Activated CD8-positive, alpha-beta memory T cell treated with anti-CD3 and anti-CD28 coated beads for 36 hours (primary cell): ENCODE measurements at regions not wholly inside any gene's neighbourhood (a gene's known extent, or its start where the extent isn't known, plus 50 kb on each side); places are given as distances from the start of the nearest gene placed in this dataset.
"Not testable (repeated sequence)": the region's sequence is repeated elsewhere in the genome, so short reads cannot be mapped to it uniquely, and the experiment has no call there.

Source experiments
- CTCF ChIA-PET: fragments of 350-600 bp; sonication (Branson Sonifier 250); formaldehyde crosslinking; loops from one replicate; lab custom pipeline; 2021; ENCODE audit warnings: antibody characterized with exemption; lab: Charles Lee
- POLR2A ChIA-PET: fragments of 350-600 bp; sonication (Branson Sonifier 250); formaldehyde crosslinking; loops from one replicate; lab custom pipeline; 2021; ENCODE audit warnings: antibody characterized with exemption; lab: Charles Lee

DNA sequence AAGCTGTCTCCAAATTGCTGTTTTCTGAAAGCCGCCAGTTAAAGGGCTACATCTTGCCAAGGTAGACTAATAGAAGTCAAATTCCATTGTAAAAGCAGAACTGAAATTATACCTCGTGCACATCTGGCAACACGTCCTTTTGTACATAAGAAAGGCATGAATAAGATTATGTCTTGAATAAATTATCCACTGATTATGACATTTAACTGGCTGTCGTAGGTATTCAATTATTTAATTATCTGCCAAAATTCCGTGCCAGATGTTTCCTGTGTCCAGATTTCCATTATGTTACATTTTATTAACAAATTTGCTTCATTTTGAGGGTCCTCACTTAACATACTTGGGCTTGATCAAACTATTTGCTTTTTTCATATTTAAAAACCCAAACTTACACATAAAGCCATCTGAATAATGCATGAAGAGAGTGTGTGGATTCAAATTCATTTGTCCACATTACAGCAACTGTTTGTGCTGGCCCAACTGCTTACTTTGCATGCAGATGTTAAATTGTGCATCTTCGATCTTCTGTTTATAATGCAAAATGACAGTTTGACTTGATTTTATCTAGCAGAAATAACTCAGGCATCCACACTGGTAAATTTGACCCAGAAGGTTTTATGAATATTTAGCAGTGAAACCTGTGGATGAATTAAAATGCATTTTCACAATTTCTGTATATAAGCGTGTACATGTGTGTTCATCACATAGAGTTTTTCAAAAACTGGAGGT lies 701.5 kb downstream of the ZNF385D start:
- CTCF ChIA-PET, result no interaction called here
- POLR2A ChIA-PET, result no interaction called here

DNA sequence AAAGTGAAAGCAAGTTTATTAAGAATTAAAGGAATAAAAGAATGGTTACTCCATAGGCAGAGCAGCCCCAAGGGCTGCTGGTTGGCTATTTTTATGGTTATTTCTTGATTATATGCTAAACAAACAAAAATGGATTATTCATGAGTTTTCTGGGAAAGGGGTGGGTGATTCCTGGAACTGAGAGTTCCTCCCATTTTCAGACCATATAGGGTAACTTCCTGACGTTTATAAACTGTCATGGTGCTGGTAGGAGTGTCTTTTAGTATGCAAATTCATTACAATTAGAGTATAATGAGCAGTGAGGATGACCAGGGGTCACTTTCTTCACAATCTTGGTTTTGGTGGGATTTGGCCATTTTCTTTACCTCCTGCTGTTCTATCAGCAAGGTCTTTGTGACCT lies 707.9 kb downstream of the ZNF385D start:
- ChIA-PET POLR2A (no interaction called here), CTCF (no interaction called here)

DNA sequence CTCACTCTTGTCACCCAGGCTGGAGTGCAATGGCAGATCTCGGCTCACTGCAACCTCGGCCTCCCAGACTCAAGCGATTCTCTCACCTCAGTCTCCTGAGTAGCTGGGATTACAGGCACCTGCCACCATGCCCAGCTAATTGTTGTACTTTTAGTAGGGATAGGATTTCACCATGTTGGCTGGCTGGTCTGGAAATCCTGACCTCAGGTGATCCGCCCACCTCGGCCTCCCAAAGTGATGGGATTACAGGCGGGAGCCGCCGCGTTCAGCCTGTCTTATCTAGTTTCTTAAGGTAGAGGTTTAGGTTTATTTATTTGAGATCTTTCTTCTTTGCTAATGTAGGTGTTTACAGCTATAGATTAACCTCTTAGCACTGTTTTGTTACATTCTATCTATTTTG lies 708.8 kb downstream of the ZNF385D start:
- ChIA-PET POLR2A (no interaction called here), CTCF (no interaction called here)

DNA sequence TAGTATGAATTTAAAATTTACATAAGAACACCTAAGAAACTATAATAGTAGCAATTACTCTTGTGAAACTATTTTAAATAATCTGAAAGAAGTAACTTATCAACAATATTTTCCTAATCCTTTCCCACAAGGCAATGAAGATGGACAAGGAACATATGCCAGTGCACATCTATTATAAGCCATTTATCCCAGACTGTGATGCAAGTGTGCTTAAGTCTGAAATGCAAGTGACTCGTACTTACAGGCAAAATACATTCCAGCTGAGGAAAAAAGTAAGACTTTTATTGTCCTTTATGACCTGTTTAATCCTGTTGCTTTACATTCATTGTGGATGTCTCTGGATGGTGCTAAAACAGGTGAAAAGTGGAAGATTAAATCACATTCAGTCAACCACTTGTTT lies 709.4 kb downstream of the ZNF385D start:
- POLR2A ChIA-PET, result no interaction called here
- CTCF ChIA-PET, result no interaction called here

DNA sequence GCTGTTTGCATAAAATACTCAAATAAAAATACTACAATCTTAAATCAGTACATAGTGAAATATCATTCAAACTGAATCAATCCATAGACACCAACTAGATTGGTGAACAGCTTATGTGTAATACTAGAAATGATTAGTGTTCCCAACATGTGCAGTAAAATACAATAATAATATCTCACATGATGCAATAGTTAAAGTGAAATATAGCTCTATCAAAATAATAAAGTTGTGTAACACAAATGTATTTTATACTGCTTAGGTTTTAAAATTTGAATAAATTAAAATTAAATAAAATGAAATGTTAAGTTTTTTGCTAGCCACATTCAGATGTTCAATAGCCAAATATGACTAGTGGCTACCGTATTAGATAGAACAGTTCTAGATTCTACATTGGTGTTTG lies 714.1 kb downstream of the ZNF385D start:
- CTCF ChIA-PET, result no interaction called here

DNA sequence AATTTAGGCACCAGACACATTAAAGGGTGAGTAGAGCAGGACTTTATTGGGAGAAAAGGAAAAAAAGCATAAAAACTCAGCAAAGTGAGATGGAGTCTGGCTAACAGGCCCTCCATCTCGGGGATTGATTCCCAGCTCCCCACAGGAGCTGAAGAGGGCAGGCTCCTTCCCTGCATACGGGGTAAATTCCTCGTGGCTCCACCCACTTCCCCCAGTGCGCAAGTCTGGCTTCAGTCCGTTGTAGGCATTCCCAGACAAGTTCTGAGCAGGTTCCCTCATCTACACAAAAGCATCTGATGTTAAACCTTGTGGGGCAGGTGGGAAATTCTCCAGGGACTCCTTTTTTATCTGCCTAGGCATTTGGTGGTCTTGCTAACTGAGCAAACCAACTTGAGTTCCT lies 722.6 kb downstream of the ZNF385D start:
- ChIA-PET POLR2A (no interaction called here), CTCF (no interaction called here)

More for the DNA sequence above, 714.1 kb downstream of the ZNF385D start:
- POLR2A ChIA-PET, result no interaction called here

DNA sequence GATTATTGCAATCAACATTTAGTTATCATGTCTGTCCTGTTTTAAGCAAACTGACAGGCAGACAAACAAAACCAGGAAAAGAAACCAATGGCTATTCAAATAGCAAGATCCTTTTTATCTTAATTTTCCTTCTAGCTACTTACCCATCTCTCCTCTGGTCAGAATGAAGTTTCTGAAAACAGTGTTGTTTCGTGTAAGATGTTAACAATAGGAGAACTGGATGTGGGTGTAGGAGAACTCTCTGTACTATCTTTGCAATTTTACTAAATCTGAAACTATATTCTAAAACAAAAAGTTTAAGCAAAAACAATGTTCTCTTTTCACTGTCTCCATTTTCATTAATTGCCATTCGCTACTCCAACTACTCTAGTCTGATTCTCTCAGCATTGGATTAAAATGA lies 726.4 kb downstream of the ZNF385D start:
- ChIA-PET POLR2A (no interaction called here), CTCF (no interaction called here)

DNA sequence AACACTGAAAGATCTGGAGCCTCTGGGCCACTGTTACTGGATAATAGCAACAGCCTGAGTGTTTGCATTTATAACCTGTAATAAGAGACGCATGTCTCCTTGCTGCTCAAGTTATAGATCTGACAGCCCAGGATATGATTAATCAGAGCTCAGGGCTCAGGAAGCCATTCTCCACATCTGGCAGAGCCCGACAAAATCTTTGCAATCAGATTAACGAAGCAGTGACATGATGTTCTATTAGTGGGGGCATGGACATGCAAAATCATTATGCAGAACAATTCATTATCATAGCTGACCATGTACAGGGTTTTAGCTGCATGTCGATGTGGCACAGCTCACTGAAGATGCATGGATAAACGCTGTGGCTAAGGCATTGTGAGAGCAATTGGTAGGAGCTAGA lies 730.3 kb downstream of the ZNF385D start:
- ChIA-PET CTCF (no interaction called here), POLR2A (no interaction called here)

DNA sequence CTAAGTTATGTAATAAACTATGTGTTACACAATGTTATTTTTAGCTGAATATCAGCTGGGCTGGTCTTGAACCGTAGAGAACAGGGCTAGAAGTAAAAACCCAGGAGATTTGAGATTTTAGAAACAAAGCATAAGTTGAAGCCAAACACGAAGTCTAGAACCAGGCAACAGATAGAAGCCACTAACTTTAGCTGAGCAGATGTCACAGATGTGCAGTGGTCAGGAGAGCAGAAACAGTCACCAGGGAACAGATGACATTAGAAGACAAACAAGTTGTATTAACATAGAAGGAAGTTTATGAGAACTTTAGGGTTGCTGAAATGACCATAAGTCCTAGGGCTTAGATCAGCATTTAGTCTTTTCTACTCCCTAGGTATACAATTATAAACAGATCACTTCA lies 731.0 kb downstream of the ZNF385D start:
- CTCF ChIA-PET, result no interaction called here
- POLR2A ChIA-PET, result no interaction called here

DNA sequence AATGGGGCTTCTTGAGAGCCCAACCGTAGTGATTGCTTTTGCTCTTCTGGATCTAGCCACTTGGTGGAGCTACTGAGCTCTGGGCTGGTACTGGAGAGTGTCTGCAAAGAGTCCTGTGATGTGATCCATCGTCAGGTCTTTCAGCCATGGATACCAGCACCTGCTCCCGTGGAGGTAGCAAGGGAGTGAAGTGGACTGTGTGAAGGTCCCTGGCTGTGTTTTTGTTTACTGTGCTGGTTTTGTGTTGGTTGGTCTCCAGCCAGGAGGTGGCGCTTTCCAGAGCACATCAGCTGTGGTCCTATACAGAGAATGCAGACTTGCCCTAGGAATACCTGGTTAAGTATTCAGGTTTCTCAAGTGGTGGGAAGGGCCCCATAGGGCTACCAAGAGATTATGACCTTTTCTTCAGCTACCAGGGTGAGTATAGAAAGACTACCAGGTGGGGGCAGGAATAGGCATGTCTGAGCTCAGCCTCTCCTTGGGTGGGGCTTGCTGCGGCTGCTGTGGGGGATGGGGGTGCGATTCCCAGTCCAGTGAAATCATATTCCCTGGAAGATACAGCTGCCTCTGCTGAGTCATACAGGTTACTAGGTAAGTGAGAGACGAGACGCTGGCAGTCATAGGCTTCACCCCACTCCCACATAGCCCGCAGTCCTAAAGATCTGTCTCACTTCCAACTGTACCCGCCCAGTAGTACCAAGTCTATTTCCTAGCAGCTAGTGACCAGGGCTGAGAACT lies 733.7 kb downstream of the ZNF385D start:
- ChIA-PET CTCF (no interaction called here), POLR2A (no interaction called here)

DNA sequence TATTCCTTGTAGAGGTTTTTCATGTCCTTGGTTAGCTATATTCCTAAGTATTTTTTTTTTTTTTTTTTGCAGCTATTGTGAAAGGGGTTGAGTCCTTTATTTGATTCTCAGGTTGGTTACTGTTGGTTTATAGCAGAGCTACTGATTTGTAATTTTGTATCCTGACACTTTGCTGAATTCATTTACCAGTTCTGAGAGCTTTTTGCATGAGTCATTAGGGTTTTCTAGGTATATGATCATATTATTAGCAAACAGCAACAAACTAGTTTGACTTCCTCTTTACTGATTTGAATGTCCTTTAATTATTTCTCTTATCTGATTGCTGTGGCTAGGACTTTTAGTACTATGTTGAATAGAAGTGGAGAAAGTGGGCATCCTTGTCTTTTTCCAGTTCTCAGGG lies 737.4 kb downstream of the ZNF385D start:
- POLR2A ChIA-PET, result no interaction called here
- CTCF ChIA-PET, result no interaction called here

DNA sequence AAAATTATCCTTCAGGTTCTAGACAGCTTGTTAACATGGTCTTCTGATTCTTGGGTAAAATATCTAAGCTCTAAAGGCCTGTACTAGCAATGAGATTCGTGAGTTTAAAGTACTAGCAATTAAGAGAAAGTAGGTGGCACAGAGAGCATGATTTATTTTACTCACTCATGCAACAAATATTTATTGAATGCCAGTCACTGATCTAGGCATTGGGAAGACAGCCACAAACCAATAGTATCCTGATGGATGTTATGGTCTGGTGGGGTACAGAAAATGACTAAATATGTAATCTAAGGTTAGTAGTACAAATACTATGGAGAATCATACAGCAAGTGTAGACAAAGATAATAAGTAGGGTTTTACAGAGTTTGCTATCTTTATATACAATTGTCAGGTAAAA lies 751.3 kb downstream of the ZNF385D start:
- POLR2A ChIA-PET, result no interaction called here
- CTCF ChIA-PET, result no interaction called here

DNA sequence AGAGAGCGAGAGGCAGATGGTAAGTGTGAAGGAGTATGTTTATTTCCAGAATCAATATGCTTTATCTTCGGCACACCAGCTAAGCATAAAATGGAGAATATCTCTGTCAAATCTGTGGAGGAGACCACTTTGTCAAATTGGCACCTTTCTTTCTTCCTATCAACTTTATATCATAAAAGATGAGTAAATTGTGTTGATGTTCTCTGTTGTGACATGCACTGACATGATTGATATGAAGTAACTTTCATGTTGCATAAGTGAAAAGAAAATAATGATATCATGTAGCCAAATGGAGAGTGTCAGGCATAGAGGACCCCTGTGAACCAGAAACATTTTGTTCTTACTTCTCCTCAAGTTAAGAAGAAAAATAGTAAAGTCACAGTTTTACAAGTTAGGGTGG lies 753.8 kb downstream of the ZNF385D start:
- ChIA-PET POLR2A (no interaction called here), CTCF (no interaction called here)

DNA sequence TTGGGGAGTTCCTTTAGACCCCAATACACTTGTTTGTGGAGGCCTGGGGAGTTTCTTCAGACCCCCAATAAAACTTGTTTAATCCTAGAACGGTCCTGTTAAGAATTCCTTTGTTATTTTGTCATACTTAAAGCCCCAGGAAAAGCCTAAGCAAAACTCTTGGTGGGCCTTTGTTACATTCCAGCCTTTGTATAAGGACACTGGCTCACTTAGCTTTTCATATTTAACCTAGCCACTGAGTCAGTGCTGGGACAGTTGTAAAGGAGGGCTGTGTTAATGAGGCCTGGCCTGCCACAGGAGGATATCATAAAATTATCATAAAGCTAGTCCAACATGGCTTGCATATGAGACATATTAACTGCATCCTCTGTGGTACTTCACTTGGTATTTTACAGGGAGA lies 760.1 kb downstream of the ZNF385D start:
- POLR2A ChIA-PET, result no interaction called here
- CTCF ChIA-PET, result no interaction called here

DNA sequence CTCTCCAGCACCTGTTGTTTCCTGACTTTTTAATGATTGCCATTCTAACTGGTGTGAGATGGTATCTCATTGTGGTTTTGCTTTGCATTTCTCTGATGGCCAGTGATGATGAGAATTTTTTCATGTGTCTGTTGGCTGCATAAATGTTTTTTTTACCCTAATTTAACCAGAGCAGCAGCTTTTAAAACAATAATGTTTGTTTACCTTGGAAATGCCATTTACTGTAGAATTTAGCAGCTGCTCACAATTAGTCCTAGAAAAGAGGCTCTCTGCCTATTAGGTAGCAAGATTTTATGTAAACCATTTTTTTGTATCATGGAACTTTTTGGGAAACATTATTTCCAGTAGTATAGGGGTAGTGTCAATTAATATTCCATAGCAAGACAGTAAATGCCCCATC lies 761.4 kb downstream of the ZNF385D start:
- CTCF ChIA-PET, result not testable (repeated sequence)

DNA sequence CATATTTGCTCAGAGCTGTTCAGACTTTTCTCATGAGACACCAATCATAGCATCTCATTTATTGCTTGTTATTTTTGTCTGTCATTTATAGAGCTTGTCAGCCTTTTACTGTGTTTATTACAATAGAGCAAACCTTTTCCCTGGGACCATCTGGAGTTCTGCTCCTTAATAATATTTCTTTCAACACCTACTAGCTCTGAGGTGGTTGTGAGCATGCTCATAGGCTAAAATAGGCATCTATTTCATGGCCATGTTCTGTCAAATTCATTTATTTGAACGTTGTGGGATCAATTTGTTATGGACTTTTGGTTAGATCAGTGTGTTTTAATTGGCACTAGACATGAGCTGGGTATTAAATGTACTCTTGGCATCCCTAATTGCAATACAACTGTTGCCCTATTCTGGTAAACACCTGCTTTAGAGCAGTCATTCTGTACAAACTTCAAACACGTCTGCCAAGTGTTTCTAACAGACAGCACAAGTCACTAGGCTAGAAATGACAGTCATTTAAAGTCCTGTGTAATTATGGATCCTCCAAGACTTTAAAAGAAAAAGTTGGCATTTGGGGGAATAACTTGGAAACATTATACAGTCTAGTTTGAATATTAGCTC lies 766.3 kb downstream of the ZNF385D start:
- CTCF ChIA-PET, result no interaction called here
- POLR2A ChIA-PET, result no interaction called here

More for the DNA sequence above, 761.4 kb downstream of the ZNF385D start:
- POLR2A ChIA-PET, result not testable (repeated sequence)

DNA sequence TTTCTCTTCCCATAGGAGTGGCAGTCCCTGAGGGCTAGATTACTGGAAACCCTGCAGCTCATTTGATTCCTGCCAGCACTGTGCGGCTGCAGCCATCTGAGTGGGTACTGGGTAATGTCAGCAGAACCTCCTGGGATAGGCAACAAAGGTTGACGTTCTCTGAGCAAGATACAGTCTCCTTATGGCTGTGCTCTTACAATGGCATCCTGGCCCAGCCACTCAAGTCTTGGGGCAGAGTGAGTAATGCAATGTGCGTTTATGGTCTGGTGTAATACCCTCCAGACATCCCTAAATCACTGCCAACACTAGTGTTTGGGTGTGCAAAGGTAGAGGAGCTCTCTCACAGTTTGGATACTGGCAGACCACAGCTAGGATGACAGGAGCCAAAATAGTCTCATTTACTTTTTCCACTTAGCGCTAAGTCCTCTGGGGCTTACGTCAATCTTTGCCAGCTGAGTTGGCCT lies 775.8 kb downstream of the ZNF385D start:
- ChIA-PET POLR2A (no interaction called here), CTCF (no interaction called here)

DNA sequence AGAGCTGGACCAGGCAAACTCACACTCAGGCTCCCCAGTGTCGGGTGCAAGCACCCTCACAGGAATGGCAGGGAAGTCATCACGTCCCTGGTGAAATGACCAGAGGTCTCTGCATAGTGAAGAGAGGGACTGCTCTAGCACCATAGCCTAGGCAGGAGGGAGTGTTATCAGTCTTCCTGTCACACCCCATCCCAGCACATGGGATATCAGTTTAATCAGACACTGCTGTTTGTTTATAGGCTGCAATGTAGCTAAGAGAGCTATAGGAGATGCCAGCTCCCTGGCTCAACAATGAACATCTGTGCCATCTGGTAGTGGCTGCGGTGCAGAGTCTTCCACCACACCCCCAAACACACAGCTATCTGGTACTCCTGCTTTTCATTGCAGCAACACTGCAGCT lies 776.6 kb downstream of the ZNF385D start:
- ChIA-PET POLR2A (no interaction called here), CTCF (no interaction called here)

DNA sequence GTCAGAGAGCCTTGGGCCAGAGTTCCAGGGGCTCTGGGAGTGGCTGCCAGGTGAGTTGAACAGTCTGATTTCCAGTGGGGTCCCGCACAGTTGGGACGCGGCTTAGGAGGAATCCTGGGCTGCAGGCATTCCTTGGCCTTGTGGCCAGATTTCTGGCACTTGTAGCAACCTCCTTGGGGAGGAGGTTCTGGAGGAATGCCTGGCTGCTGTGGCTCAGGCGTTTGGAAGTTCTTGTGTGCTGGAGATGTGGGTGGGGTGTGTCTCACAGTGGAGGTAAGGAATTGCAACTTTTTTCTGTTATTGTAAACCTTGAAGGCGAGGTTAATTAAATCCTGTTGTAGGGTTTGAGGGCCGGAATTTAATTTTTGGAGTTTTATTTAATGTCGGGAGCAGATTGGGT lies 780.2 kb downstream of the ZNF385D start:
- CTCF ChIA-PET, POLR2A ChIA-PET: not testable (repeated sequence)

DNA sequence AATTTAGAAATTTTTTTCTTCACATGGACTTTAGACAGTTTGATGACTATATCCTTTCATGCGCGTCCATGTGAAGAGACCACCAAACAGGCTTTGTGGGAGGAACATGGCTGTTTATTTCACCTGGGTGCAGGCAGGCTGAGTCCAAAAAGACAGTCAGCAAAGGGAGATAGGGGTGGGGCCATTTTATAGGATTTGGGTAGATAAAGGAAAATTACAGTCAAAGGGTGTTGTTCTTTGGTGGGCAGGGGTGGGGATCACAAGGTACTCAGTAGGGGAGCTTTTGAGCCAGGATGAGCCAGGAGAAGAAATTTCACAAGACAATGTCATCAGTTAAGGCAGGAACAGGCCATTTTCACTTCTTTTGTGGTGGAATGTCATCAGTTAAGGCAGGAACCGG lies 781.5 kb upstream of the SGO1 start:
- POLR2A ChIA-PET, CTCF ChIA-PET: not testable (repeated sequence)

DNA sequence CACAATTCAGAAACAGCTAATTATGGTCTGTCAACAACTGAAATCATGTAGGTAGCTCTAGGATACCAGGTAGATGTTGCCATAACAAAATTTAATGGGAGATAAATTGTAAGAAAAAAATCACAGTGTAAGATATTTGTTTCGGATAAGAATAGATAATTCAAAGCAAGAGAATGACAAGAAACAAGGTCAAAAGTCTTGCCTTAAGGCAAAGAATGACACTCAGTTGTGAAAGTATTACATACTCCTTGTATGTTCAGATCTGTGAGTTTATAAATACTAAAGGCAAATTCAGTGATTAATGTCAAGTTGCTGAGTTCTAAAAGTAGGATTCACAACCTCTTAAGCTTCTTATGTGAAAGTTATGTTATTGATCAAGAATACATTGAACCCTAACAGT lies 772.2 kb upstream of the SGO1 start:
- POLR2A ChIA-PET, result no interaction called here
- CTCF ChIA-PET, result no interaction called here
